ENCODE measurements at regions not wholly inside any gene's neighbourhood (a gene's known extent, or its start where the extent isn't known, plus 50 kb on each side); places are given as distances from the start of the nearest gene placed in this dataset.

DNA sequence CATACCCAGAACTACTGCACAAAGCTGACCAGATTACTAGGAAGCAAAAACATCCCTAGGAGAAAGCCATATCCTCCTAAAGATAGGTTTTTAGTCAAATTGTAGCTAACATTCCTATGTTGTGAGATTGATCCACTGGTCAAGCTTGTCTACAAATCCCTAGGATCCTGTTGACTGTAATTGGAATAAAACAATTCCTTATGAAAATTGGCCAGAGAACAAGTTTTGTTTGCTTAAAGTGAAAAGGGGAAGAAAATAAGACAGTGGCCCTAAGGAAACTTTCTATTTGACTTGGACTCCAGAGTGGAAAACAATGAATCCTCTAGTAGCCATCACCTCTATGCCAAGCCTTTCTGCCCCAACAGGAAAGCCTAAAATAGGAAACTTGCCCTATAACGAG is 645.2 kb upstream of the USP24 start:
- TF ChIP-seq, protein P1, sequence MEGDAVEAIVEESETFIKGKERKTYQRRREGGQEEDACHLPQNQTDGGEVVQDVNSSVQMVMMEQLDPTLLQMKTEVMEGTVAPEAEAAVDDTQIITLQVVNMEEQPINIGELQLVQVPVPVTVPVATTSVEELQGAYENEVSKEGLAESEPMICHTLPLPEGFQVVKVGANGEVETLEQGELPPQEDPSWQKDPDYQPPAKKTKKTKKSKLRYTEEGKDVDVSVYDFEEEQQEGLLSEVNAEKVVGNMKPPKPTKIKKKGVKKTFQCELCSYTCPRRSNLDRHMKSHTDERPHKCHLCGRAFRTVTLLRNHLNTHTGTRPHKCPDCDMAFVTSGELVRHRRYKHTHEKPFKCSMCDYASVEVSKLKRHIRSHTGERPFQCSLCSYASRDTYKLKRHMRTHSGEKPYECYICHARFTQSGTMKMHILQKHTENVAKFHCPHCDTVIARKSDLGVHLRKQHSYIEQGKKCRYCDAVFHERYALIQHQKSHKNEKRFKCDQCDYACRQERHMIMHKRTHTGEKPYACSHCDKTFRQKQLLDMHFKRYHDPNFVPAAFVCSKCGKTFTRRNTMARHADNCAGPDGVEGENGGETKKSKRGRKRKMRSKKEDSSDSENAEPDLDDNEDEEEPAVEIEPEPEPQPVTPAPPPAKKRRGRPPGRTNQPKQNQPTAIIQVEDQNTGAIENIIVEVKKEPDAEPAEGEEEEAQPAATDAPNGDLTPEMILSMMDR (IDR thresholded peaks at IDR 0.05) = no peak
- TF ChIP-seq POLR2AphosphoS5 (IDR thresholded peaks at IDR 0.05) = no peak

All from suprapubic skin (tissue), 3 donors.